ENCODE measurements at regions not wholly inside any gene's neighbourhood (a gene's known extent, or its start where the extent isn't known, plus 50 kb on each side); places are given as distances from the start of the nearest gene placed in this dataset.
A peak's percentile ranks its signal among the peaks of the same experiment; 100 is the strongest.

DNA sequence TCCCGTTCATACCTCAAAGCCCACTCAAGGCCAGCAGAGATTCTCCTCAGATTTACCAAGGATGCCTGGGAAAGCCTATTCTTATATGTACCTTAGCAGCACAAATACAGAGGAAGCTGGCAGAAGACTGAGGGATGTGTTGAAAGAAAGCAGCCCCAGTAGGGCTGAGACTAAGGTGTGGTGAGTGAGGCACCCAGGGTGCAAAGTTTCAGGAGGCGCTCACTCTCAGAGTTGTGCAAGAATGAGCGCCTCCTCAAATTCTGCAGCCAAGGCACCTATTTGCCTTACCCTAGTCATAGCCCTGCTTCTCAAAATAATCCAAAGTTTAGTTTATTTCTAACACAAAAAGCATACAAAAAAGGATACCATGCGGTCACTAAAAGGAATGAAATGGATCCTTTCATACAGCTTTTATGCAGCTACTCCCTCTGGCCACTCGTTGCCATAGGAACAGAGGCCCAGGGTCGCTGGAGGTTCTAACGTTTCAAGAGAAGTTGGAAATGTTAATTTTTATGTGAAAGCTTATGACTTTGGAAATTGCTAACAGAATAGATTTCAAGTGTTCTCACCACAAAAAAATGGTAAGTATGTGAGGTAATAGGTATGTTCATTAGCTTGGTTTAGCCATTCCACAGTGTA, 79.7 kb upstream of the SMIM23 start:
- TF ChIP-seq, protein P1, sequence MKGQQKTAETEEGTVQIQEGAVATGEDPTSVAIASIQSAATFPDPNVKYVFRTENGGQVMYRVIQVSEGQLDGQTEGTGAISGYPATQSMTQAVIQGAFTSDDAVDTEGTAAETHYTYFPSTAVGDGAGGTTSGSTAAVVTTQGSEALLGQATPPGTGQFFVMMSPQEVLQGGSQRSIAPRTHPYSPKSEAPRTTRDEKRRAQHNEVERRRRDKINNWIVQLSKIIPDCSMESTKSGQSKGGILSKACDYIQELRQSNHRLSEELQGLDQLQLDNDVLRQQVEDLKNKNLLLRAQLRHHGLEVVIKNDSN (IDR thresholded peaks at IDR 0.05): no peak
- TF ChIP-seq CEBPB (IDR thresholded peaks at IDR 0.05): peak; percentile 38; the same call in 1 of the 2 replicates

DNA sequence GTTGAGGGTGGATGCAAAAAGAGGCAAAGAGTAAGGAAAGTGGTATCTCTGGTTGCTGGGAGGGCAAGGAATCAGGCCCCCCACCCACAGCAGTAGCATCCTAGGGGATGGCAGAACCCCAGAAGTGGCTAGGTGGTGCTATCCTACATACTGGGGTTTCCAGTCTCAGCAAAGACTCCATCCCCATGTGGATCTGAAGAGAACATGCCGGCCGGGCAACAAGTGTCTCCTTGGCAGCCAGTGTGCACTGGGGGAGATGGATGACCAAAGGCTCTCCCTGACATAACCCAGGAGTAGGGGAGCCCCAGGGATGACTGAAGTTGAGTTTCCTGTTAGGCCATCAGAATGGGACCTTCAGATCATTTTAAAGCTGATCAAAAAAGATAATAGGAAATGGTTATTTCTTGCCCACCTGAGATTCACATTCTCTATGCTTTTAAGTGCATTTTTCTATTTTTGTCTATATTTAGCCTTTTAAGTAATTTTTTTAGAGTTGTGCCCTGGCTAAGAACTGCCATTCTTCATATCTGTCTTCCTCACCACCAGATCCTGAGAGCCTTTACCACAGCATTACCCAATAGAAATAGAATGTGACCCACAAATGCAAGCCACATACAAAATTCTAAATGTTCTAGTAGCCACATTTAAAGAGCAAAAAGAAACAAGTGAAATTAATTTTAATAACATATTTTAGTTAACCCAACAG, 78.7 kb upstream of the SMIM23 start:
- TF ChIP-seq TEAD4 (IDR thresholded peaks at IDR 0.05) (no peak), EP300 (IDR thresholded peaks at IDR 0.05; ENCODE audit: borderline replicate concordance) (no peak), YY1 (IDR thresholded peaks at IDR 0.05; ENCODE audit: low read depth) (no peak), RAD21 (IDR thresholded peaks at IDR 0.05; ENCODE audit: low read depth) (no peak), TAF1 (IDR thresholded peaks at IDR 0.05; ENCODE audit: low read depth) (no peak), ZBTB7A (IDR thresholded peaks at IDR 0.05; ENCODE audit: low read depth) (no peak), FOXM1 (IDR thresholded peaks at IDR 0.05; ENCODE audit: borderline replicate concordance, low read depth) (no peak), NFIC (IDR thresholded peaks at IDR 0.05) (no peak), EGR1 (IDR thresholded peaks at IDR 0.05) (no peak)
- TF ChIP-seq, protein P1 (IDR thresholded peaks at IDR 0.05): no peak
- TF ChIP-seq, protein P2, sequence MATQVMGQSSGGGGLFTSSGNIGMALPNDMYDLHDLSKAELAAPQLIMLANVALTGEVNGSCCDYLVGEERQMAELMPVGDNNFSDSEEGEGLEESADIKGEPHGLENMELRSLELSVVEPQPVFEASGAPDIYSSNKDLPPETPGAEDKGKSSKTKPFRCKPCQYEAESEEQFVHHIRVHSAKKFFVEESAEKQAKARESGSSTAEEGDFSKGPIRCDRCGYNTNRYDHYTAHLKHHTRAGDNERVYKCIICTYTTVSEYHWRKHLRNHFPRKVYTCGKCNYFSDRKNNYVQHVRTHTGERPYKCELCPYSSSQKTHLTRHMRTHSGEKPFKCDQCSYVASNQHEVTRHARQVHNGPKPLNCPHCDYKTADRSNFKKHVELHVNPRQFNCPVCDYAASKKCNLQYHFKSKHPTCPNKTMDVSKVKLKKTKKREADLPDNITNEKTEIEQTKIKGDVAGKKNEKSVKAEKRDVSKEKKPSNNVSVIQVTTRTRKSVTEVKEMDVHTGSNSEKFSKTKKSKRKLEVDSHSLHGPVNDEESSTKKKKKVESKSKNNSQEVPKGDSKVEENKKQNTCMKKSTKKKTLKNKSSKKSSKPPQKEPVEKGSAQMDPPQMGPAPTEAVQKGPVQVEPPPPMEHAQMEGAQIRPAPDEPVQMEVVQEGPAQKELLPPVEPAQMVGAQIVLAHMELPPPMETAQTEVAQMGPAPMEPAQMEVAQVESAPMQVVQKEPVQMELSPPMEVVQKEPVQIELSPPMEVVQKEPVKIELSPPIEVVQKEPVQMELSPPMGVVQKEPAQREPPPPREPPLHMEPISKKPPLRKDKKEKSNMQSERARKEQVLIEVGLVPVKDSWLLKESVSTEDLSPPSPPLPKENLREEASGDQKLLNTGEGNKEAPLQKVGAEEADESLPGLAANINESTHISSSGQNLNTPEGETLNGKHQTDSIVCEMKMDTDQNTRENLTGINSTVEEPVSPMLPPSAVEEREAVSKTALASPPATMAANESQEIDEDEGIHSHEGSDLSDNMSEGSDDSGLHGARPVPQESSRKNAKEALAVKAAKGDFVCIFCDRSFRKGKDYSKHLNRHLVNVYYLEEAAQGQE (IDR thresholded peaks at IDR 0.05; ENCODE audit: low read depth): no peak

DNA sequence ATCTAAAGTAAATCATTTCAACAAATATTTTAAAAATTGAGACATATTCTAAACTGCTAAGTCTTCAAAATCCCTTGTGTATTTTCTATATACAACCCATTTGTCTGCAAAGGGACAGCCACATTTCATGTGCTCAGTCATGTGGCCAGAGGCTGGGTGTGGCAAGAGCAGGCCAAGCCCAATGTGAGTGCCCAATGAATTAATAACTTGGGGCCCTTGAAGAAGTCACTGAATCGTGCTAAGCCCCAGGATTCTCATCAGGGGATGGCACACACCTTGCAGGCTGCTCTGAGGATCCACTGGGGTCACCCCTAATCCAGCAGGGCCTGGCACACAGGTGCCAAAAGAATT, 78.2 kb upstream of the SMIM23 start:
- TF ChIP-seq TCF12 (IDR thresholded peaks at IDR 0.05; ENCODE audit: low read depth) (no peak), TAF1 (IDR thresholded peaks at IDR 0.05; ENCODE audit: low read depth) (no peak), YY1 (IDR thresholded peaks at IDR 0.05; ENCODE audit: low read depth) (no peak), TEAD4 (IDR thresholded peaks at IDR 0.05) (0 out of 2 replicates have a peak, but pooled peaks have one; percentile 21), EGR1 (IDR thresholded peaks at IDR 0.05) (no peak), FOXM1 (IDR thresholded peaks at IDR 0.05; ENCODE audit: borderline replicate concordance, low read depth) (no peak), RAD21 (IDR thresholded peaks at IDR 0.05; ENCODE audit: low read depth) (no peak), NFIC (IDR thresholded peaks at IDR 0.05) (0 out of 2 replicates have a peak, but pooled peaks have one; percentile 7)
- TF ChIP-seq, protein P1 (IDR thresholded peaks at IDR 0.05): peak; percentile 87
- TF ChIP-seq, protein P3, sequence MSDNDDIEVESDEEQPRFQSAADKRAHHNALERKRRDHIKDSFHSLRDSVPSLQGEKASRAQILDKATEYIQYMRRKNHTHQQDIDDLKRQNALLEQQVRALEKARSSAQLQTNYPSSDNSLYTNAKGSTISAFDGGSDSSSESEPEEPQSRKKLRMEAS (IDR thresholded peaks at IDR 0.05): peak; percentile 59; the same call in 1 of the 2 replicates

DNA sequence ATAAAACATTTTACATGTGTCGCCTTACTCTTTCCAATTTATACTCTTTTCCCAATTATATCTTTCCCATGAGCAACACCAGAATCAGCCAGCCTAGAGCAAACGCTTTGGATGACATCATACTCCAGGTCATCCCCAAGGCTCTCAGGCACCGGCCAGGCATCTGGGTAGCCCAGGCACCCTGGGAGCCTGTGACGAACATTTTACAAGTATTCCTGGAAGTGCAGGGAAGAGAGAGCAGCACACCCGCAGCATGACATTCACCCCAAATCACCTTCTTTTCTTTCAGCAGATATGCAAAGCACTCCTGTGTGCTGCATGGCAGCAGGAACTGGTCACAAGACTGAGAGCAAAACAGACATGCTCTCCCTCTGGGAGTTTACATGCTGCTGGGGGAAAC, 75.7 kb upstream of the SMIM23 start:
- no peak for TF ChIP-seq ZBTB7A (IDR thresholded peaks at IDR 0.05; ENCODE audit: low read depth)
- no peak for TF ChIP-seq NFIC (IDR thresholded peaks at IDR 0.05)
- no peak for TF ChIP-seq TCF12 (IDR thresholded peaks at IDR 0.05; ENCODE audit: low read depth)
- TF ChIP-seq RAD21 (IDR thresholded peaks at IDR 0.05; ENCODE audit: low read depth): no peak
- TF ChIP-seq, protein P2 (IDR thresholded peaks at IDR 0.05; ENCODE audit: low read depth): no peak
- TF ChIP-seq TAF1 (IDR thresholded peaks at IDR 0.05; ENCODE audit: low read depth): no peak
- no peak for TF ChIP-seq CEBPB (IDR thresholded peaks at IDR 0.05)
- TF ChIP-seq TEAD4 (IDR thresholded peaks at IDR 0.05): no peak
- TF ChIP-seq, protein P3 (IDR thresholded peaks at IDR 0.05): no peak
- TF ChIP-seq EGR1 (IDR thresholded peaks at IDR 0.05): no peak
- TF ChIP-seq EP300 (IDR thresholded peaks at IDR 0.05; ENCODE audit: borderline replicate concordance): no peak
- no peak for TF ChIP-seq CREB1 (IDR thresholded peaks at IDR 0.05; ENCODE audit: low read depth)
- TF ChIP-seq FOXM1 (IDR thresholded peaks at IDR 0.05; ENCODE audit: borderline replicate concordance, low read depth): no peak
- no peak for TF ChIP-seq YY1 (IDR thresholded peaks at IDR 0.05; ENCODE audit: low read depth)
- TF ChIP-seq, protein P1 (IDR thresholded peaks at IDR 0.05): no peak
